Mesothelial cell of epicardium (in vitro differentiated cells): ENCODE measurements at regions not wholly inside any gene's neighbourhood (a gene's known extent, or its start where the extent isn't known, plus 50 kb on each side); places are given as distances from the start of the nearest gene placed in this dataset.

Experiments
- DNase-seq, 2 experiments: peaks; one replicate each; pipeline ENCODE4 v3.0.0; 2021; ENCODE audit warnings: low spot score in 2 of 2; ENCODE audit not compliant: unreplicated experiment in 2 of 2
- H3K27ac Mint-ChIP-seq: 2 replicates; pipeline ENCODE4 v1.8.0; 2021; ENCODE audit warnings: mixed read lengths
- H3K27me3 Mint-ChIP-seq: 2 replicates; pipeline ENCODE4 v1.8.0; 2021; ENCODE audit warnings: low read depth, mixed read lengths
- H3K36me3 Mint-ChIP-seq: 2 replicates; pipeline ENCODE4 v1.8.0; 2021; ENCODE audit warnings: mixed read lengths
- H3K4me1 Mint-ChIP-seq: 2 replicates; pipeline ENCODE4 v1.8.0; 2021; ENCODE audit warnings: mixed read lengths
- H3K4me3 Mint-ChIP-seq: 2 replicates; pipeline ENCODE4 v1.8.0; 2021; ENCODE audit warnings: mild to moderate bottlenecking, moderate library complexity, mixed read lengths
- H3K9me3 Mint-ChIP-seq: 2 replicates; pipeline ENCODE4 v1.8.0; 2021; ENCODE audit warnings: mixed read lengths
- CTCF ChIP-seq: fragments of 200-600 bp; sonication (generic); IDR thresholded peaks from one replicate; pipeline ENCODE4 v1.5.0; 2021; ENCODE audit warnings: antibody characterized with exemption; ENCODE audit not compliant: unreplicated experiment

DNA sequence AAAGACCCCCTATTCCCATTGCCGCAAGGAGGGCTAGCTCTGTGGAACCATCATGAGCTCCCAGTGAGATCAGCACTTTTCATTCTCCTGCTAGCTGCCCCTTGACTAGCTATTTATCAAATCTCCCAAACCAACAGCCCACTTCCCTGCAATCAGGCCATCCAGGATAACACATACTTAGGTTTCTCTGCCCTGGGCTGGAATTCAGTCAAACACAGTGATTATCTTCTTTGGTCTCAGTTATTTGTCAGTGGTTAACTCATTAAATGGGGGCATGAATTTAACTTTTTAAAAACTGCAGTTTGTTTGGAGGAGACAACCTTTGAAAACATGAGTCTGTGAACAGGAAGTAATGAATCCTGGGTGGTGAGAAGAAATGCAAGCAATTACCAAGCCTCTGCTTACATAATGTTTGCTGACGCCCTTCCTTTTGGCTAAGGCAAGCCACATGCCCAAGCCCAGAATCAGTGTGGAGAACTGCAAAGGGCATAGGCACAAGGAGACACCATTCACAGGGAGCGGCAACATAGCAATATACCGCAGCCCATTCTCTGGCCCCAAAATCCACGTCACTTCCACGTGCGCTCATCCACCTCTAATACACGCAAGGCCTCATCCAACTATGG is 275.0 kb downstream of the DRD1 start:
- Mint-ChIP-seq H3K4me3 (no peak overlapping the region), H3K36me3 (no peaks in the 10 kb centered on the region), H3K9me3 (no peaks in the 10 kb centered on the region), H3K27ac (no peak overlapping the region), H3K4me1 (peaks cover 5% of the 10 kb centered on the region), H3K27me3 (peaks cover 25% of the 10 kb centered on the region)
- no peak for TF ChIP-seq CTCF
- no peak for DNase-seq

GRCh38 chr5:175166026-175166425 is 278.0 kb downstream of the DRD1 start:
- Mint-ChIP-seq H3K9me3 (no peaks in the 10 kb centered on the region), H3K27ac (no peak overlapping the region), H3K4me3 (no peak overlapping the region), H3K27me3 (peaks cover 19% of the 10 kb centered on the region), H3K4me1 (peaks cover 5% of the 10 kb centered on the region), H3K36me3 (no peaks in the 10 kb centered on the region)
- no peak for TF ChIP-seq CTCF
- DNase-seq = no peak

GRCh38 chr5:175163586-175164275 is 280.3 kb downstream of the DRD1 start:
- no peaks in the 10 kb centered on the region for H3K9me3 Mint-ChIP-seq
- H3K27ac Mint-ChIP-seq = no peak overlapping the region
- no peaks in the 10 kb centered on the region for H3K36me3 Mint-ChIP-seq
- no peak for TF ChIP-seq CTCF
- peaks cover 5% of the 10 kb centered on the region for H3K4me1 Mint-ChIP-seq
- H3K27me3 Mint-ChIP-seq = peaks cover 24% of the 10 kb centered on the region
- no peak overlapping the region for H3K4me3 Mint-ChIP-seq
- DNase-seq = no peak

- Mint-ChIP-seq H3K27me3 (peaks cover 32% of the 10 kb centered on the region), H3K4me1 (peaks cover 5% of the 10 kb centered on the region), H3K9me3 (no peaks in the 10 kb centered on the region), H3K4me3 (no peak overlapping the region), H3K36me3 (no peaks in the 10 kb centered on the region), H3K27ac (no peak overlapping the region)
- DNase-seq = no peak
- TF ChIP-seq CTCF = no peak
Observed at GRCh38 chr5:175162036-175162435, 281.9 kb downstream of the DRD1 start.

- H3K9me3 Mint-ChIP-seq = no peaks in the 10 kb centered on the region
- no peaks in the 10 kb centered on the region for H3K4me1 Mint-ChIP-seq
- no peak for DNase-seq
Observed at GRCh38 chr5:175159956-175160355, 284.0 kb downstream of the DRD1 start.

More at GRCh38 chr5:175159956-175160355, 284.0 kb downstream of the DRD1 start:
- no peak overlapping the region for H3K27ac Mint-ChIP-seq
- H3K36me3 Mint-ChIP-seq = no peaks in the 10 kb centered on the region
- H3K4me3 Mint-ChIP-seq = no peak overlapping the region
- H3K27me3 Mint-ChIP-seq = peaks cover 27% of the 10 kb centered on the region
- no peak for TF ChIP-seq CTCF
